Kidney epithelial cell (primary cell): ENCODE measurements at regions not wholly inside any gene's neighbourhood (a gene's known extent, or its start where the extent isn't known, plus 50 kb on each side); places are given as distances from the start of the nearest gene placed in this dataset.

Experiments
- DNase-seq: peaks from one replicate; pipeline ENCODE4 v3.0.0-alpha.2; 2010; ENCODE audit warnings: low read depth
- H3K27me3 ChIP-seq: 2 replicates; pipeline ENCODE4 v1.6.0; 2011; ENCODE audit warnings: low read length; ENCODE audit not compliant: control insufficient read depth, insufficient read depth
- H3K36me3 ChIP-seq: 2 replicates; pipeline ENCODE4 v1.5.1; 2011; ENCODE audit warnings: low read length; ENCODE audit not compliant: control insufficient read depth, insufficient read depth
- H3K4me3 ChIP-seq: 2 replicates; pipeline ENCODE4 v1.5.1; 2011; ENCODE audit warnings: low read depth, mild to moderate bottlenecking, control low read depth, low read length
- CTCF ChIP-seq: IDR thresholded peaks from 2 replicates; pipeline ENCODE4 v1.5.1; 2011; ENCODE audit warnings: mild to moderate bottlenecking, moderate library complexity, low read length, control low read depth, inconsistent platforms; ENCODE audit not compliant: insufficient read depth, poor library complexity, severe bottlenecking

- no peaks in the 10 kb centered on the region for H3K36me3 ChIP-seq
- TF ChIP-seq CTCF, result no peak
- DNase-seq, result no peak
- no peak overlapping the region for H3K4me3 ChIP-seq
- no peaks in the 10 kb centered on the region for H3K27me3 ChIP-seq
These were observed 85.3 kb downstream of the LEPR start for GRCh38 chr1:65505547-65506300.

- Histone ChIP-seq H3K27me3 (no peaks in the 10 kb centered on the region), H3K4me3 (no peak overlapping the region), H3K36me3 (no peaks in the 10 kb centered on the region)
- TF ChIP-seq CTCF, result no peak
- DNase-seq, result no peak
These were observed 87.6 kb downstream of the LEPR start for GRCh38 chr1:65508051-65508450.

GRCh38 chr1:65509912-65510680 is 89.6 kb downstream of the LEPR start:
- Histone ChIP-seq H3K4me3 (no peak overlapping the region), H3K27me3 (no peaks in the 10 kb centered on the region), H3K36me3 (no peaks in the 10 kb centered on the region)
- TF ChIP-seq CTCF, result no peak
- no peak for DNase-seq

DNA sequence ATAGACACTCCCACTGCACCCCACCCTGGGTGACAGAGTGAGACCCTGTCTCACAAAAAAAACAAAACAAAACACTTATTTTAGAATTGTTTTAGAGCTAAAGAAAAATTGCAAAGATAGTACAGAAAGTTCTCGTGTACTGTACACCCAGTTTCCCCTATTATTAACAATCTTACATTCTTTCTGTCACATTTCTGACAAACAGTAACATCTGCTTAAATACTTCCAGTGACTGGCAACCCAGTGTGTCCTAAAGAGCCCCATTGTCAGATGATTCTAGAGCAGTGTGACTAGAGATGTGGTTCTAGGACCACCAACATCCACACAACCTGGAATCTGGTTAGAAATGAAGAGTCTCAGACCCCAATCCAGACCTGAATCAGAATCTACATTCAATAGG is 90.5 kb downstream of the LEPR start:
- no peak for TF ChIP-seq CTCF
- no peak for DNase-seq
- no peak overlapping the region for H3K4me3 ChIP-seq
- H3K27me3 ChIP-seq, result no peaks in the 10 kb centered on the region
- H3K36me3 ChIP-seq, result no peaks in the 10 kb centered on the region

GRCh38 chr1:65512383-65512782 is 91.9 kb downstream of the LEPR start:
- TF ChIP-seq CTCF, result no peak
- no peaks in the 10 kb centered on the region for H3K27me3 ChIP-seq
- no peak overlapping the region for H3K4me3 ChIP-seq
- no peaks in the 10 kb centered on the region for H3K36me3 ChIP-seq
- DNase-seq, result no peak
